Fibroblast of the aortic adventitia (primary cell): ENCODE measurements at regions not wholly inside any gene's neighbourhood (a gene's known extent, or its start where the extent isn't known, plus 50 kb on each side); places are given as distances from the start of the nearest gene placed in this dataset.

ENCODE experiments used
- DNase-seq: peaks from one replicate; pipeline ENCODE4 v3.0.0-alpha.2; 2010; ENCODE audit warnings: low read depth
- H3K4me3 ChIP-seq: 2 replicates; pipeline ENCODE4 v1.5.1; 2011; ENCODE audit warnings: low read depth, mild to moderate bottlenecking, control low read depth, low read length, moderate library complexity
- TF ChIP-seq, protein P1 (sequence below): IDR thresholded peaks from 2 replicates; pipeline ENCODE4 v1.5.1; 2011; ENCODE audit warnings: mild to moderate bottlenecking, low read length, control low read depth, inconsistent platforms; ENCODE audit not compliant: insufficient read depth

DNA sequence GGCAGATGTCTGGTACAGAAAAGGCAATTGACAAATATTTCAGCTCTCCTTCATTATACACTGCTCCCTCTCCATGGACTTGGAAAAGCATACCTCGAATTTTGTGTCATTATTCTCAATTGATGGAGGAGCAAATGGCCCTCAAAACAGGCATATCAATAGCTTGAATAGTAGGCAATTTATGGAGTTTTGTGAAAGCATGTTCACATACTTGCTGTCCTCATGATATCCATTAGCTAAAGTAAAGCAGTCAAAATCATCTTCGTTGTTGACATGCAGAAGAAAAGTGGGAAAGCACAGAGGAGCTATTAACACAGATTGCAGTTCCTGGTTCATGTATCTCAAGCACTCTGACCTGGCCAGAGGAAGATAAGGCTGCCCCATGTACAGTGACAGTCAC lies 472.8 kb downstream of the CCSER2 start:
- H3K4me3 ChIP-seq = no peak overlapping the region
- no peak for DNase-seq
- TF ChIP-seq, protein P1, sequence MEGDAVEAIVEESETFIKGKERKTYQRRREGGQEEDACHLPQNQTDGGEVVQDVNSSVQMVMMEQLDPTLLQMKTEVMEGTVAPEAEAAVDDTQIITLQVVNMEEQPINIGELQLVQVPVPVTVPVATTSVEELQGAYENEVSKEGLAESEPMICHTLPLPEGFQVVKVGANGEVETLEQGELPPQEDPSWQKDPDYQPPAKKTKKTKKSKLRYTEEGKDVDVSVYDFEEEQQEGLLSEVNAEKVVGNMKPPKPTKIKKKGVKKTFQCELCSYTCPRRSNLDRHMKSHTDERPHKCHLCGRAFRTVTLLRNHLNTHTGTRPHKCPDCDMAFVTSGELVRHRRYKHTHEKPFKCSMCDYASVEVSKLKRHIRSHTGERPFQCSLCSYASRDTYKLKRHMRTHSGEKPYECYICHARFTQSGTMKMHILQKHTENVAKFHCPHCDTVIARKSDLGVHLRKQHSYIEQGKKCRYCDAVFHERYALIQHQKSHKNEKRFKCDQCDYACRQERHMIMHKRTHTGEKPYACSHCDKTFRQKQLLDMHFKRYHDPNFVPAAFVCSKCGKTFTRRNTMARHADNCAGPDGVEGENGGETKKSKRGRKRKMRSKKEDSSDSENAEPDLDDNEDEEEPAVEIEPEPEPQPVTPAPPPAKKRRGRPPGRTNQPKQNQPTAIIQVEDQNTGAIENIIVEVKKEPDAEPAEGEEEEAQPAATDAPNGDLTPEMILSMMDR = no peak

DNA sequence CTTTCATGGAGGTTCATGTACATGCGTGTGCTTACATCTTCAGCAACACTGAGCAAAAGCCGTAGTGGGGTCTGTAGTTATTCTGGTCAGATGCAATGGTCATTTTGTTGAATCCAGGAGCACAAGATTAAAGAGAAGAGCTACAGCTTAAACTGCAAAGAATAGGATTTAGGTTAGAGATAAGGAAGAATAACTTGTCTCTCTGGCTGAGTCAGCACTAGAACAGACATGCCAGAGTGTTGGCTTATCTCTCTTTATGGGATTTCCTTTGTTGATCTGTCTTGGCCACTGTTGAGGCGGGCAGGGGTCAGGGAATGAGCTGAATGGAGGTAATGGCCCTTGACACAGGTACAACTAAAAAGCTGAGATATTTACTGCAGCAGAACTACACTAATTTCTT lies 473.5 kb downstream of the CCSER2 start:
- TF ChIP-seq, protein P1 = no peak
- no peak for DNase-seq
- no peak overlapping the region for H3K4me3 ChIP-seq

DNA sequence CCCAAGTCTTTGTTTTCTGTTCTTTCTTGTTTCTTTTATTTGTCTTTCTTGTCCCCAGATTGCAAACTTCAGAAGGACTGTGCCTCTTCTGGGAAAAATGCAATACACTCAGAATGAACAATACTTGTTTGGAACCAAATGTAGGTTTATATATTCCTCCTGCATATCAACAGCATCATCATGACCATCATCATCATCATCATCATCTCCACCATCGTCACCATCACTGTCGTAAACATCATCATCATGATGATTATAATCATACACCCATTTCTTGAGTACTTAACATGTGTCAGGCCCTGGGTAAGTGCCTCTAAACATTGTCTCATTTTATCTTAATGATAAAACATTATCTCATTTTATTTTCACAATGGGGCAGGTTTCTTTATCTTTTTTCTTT lies 476.8 kb downstream of the CCSER2 start:
- H3K4me3 ChIP-seq = no peak overlapping the region
- no peak for DNase-seq
- TF ChIP-seq, protein P1 = no peak

DNA sequence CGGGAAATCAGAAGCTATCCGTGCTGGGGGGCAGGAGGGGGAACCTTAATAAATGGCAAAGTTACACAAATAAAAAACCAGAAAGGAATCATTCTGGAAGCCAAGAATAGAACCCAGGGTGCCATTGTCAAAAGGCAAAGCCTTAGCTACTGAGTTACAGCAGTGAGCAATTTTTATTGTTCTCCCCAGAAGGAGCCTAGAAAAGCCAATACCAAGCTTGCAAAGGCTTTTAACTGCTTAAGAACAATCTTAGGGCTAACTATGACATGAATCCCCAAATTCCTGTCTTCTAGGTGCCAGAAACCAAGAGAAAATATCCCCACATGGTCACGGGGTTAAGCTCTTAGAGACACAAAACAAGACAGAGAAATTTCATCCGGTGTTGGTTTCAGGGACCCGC lies 482.7 kb downstream of the CCSER2 start:
- no peak overlapping the region for H3K4me3 ChIP-seq
- no peak for DNase-seq
- TF ChIP-seq, protein P1 = no peak

GRCh38 chr10:84818961-84819360 lies 490.6 kb downstream of the CCSER2 start:
- TF ChIP-seq, protein P1 = no peak
- H3K4me3 ChIP-seq = no peak overlapping the region
- DNase-seq = no peak

DNA sequence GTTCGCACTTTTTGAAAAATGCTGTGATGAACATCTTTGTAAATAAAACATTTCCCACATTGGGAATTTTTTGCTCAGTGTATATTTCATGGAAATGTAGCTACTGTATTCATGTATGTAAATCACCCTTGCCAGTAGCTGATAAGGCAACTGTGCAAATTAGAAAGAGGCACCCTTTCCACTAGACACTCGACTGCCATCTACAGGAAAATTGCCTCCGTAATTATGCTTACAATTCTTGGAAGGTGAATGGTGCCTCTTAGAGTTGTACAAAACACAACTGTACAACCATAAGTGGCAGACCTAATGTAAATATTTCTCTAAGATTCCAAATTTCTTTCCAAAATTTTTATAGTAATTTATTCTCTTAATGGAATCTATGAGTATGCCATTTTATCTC lies 491.7 kb downstream of the CCSER2 start:
- TF ChIP-seq, protein P1 = no peak
- DNase-seq = no peak
- H3K4me3 ChIP-seq = no peak overlapping the region

- no peak for DNase-seq
- no peak overlapping the region for H3K4me3 ChIP-seq
- TF ChIP-seq, protein P1 = no peak
Observed at GRCh38 chr10:84820596-84820995, 492.2 kb downstream of the CCSER2 start.
